ENCODE measurements at regions not wholly inside any gene's neighbourhood (a gene's known extent, or its start where the extent isn't known, plus 50 kb on each side); places are given as distances from the start of the nearest gene placed in this dataset.

DNA sequence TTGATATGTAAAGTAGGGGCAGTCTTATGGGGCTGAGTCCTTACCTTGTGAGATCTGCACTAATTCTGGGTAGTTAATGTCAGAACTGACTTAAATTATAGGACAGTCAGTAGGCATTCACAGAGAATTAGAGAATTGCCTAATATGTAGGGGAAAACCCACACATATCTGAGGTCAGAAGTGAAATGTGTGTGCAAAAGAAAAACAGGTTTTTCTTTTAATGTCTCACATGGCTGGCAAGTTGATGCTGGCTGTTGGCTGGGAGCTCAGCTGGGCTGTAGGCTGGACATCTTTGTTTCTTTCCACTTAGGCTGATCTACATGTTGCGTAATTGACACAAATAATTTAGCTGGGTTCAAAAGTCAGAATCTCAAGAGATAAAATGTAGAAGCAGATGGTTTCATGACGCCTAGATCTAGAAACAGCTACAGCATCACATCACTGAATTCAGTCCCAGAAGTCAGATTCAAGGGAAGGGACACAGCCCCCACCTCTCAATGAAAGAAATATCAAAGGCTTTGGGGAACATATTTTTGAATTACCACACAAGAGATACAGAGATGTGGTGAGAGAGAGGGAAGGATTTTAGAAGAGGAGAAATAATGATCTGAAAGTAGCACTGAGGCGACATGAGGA, 98.9 kb downstream of the TNFSF18 start:
- peak; percentile 33 for DNase-seq (ENCODE audit: low read depth, low spot score)

DNA sequence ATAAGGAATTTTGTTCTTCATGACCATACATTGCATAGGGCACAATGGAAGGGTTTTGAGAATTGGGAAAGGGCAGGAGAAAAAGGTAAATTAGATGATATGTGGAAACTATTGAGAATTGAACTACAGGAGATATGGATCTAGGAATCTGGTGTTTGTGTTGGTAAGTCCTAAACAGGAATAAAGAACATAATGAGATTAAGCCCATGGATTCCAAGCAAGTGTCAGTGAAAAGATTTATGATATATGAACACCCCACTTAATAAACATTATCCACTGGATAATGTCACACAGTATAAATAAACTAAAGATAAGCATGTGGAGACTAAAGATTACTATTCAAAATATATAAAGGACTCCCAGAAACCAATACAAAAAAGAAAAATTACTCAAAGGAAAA, 98.2 kb downstream of the TNFSF18 start:
- DNase-seq (ENCODE audit: low read depth, low spot score): no peak

GRCh38 chr1:172954476-172955150, 96.1 kb downstream of the TNFSF18 start:
- no peak for DNase-seq (ENCODE audit: low read depth, low spot score)

DNA sequence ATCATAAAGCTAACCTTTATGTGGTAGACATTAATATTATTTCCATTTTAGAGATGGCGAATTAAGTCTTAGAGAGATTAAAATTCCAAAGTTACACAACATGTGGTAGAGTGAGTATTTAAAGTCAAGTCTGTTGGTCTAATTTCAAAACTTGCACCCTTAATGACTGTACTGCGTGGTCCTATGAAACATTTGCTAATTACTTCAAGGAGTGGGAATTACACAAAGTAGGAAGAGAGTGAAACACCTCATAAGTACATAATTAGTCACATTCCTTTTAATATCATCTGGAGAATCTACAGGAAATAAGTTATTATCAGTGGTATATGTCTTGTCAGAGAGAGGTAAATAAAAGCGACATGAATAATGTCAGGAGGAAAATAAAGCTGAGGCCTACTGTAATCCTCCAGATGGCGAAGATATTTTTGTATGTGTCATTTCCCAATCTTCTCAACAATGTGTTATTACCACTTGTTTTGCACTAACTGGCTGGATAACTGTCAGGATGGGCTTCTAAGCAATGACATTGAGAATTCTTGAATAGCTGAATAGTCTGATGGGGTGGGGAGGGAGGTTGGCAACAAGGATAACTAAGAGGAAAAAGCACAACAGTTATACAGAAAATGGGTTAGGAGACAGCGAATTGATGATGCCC, 95.5 kb downstream of the TNFSF18 start:
- peak; percentile 44 for DNase-seq (ENCODE audit: low read depth, low spot score)

- no peak for DNase-seq (ENCODE audit: low read depth, low spot score)
These were observed 93.9 kb downstream of the TNFSF18 start for GRCh38 chr1:172956871-172957270.

DNA sequence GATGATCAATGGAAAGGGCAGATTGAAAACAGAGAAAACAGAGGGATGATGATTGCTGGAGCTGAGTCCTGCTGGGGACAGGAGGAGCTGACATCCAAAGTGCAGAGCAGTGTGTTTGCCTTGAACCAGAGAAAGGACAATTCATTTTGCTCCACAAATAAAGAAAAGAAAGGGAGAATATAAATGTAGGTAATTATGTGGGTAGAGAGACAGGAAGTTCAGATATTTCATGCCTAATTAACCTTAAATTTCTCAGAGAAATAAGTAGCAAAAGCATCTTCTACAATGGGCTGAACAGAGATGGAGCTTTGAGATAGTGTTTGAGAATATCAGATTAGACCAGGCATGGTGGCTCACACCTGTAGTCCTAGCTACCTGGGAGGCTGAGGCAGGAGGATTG, 93.2 kb downstream of the TNFSF18 start:
- DNase-seq (ENCODE audit: low read depth, low spot score): no peak

DNA sequence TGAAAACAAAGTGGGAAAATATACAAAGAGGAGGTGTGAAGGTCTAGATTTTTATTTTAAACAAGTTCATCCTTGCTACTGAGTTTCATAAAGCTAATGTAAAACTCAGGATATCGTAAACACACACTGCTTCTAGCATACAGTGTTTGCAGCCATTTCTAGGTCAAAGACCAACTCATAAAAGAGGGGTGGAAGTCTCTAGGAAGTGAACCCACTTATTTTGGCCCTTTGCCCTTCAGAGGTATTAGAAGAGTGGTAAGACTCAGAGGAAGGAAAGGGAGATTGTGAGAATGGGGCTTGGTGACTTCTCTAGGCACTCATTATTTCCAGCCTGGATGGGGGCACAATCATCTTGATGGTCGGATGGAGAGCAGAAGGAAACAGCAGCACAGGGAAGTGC, 91.2 kb downstream of the TNFSF18 start:
- DNase-seq (ENCODE audit: low read depth, low spot score): no peak

DNA sequence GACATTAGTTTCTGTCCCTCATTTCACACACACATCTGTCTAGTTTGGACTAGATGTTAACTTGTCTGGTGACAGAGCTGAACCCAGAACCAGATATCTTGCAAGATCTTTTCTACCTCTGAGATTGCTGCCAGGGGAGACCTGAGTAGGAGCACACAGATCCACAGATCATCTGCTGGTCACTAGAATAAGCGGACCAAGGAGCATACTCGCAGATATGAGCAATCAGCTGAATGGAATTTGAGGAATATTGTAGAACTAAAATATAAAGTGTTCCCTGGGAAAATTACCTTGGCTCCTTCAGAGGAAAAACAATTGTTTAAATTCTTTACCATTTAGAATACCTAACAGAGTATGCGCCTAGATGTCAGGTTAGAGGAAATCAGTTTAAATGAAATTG, 90.7 kb downstream of the TNFSF18 start:
- peak; percentile 45 for DNase-seq (ENCODE audit: low read depth, low spot score)

GRCh38 chr1:172960454-172961208, 90.1 kb downstream of the TNFSF18 start:
- peak; percentile 78 for DNase-seq (ENCODE audit: low read depth, low spot score)

DNA sequence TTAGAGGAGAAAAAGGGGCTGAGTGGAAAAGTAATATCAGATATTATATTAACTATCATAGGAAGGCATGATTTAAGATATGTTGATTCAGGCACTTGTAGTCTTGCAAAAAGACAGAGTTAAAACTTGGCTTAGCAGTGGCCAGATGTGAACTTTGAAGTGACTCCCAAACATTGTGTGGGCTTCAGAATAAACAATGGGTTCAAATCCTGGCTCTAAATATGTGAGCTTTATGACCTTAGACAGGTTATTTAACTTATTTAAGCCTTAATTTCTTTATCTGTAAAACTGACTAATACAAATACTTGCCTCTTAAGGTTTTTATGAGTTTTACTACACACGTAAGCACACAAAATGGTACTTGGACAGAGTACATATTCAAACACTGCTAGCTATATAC, 85.9 kb downstream of the TNFSF18 start:
- DNase-seq (ENCODE audit: low read depth, low spot score): no peak

GRCh38 chr1:172966844-172967540, 83.7 kb downstream of the TNFSF18 start:
- DNase-seq (ENCODE audit: low read depth, low spot score): no peak

- no peak for DNase-seq (ENCODE audit: low read depth, low spot score)
These were observed 82.8 kb downstream of the TNFSF18 start for GRCh38 chr1:172967936-172968335.

DNA sequence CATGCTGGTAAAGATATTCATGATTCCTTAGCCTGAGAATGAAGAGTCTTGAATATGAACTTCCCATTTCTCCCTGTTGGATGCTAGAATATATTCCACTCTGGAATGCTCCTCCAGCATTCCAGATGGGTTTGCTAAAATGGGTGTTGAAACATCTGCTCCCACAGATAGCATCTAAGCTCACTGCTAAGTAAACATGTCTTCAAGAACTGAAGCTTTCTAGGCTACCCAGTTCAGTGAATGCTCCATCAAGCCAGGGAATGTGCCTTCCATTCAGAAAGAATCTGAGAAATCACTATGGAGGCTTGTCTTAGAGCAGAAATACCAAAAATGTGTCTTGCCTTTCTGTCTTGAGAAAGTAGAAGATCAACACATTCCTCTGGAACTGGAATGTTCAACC, 81.1 kb downstream of the TNFSF18 start:
- peak; percentile 55 for DNase-seq (ENCODE audit: low read depth, low spot score)

DNA sequence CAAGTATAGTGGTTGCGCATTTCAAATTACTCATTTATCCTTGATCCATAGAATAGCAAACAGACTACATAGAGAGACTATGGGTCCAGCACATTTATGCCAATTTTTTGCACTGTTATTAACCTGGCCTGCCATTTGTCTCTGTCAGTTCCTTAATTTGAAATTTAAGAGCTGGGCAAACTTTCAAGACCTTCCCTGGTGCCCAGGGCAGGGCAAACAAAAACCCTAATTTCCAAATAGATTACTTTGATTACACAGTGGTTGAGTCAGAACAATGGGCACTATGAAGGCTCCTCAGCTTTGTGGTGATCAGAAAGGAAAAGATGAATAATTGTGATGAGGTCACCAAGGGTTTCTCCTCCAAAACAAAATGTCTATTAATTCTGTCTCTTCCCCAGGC, 80.6 kb downstream of the TNFSF18 start:
- peak; percentile 58 for DNase-seq (ENCODE audit: low read depth, low spot score)

DNA sequence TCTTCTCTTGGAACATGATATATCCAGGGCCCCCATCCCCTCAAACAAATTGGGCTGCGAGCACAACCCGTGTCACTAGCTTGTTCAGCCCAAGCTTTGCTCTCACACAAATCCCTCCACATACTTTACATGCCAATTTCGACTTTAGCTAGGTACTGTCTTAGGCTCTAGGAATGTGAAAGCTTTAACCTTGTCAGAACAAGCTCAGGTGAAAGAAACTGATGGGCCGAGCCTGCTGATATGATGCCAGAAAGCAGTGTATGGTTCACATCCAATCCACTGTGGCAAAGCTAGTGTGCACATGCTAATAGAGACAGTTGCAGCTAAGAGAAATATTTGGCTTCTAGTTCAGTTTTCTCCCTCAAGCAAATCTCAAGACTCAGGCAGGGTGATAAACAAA, 79.5 kb downstream of the TNFSF18 start:
- DNase-seq (ENCODE audit: low read depth, low spot score): peak; percentile 38

GRCh38 chr1:172972258-172972657, 78.5 kb downstream of the TNFSF18 start:
- DNase-seq (ENCODE audit: low read depth, low spot score): no peak

GRCh38 chr1:172973424-172973823, 77.3 kb downstream of the TNFSF18 start:
- DNase-seq (ENCODE audit: low read depth, low spot score): peak; percentile 87

DNA sequence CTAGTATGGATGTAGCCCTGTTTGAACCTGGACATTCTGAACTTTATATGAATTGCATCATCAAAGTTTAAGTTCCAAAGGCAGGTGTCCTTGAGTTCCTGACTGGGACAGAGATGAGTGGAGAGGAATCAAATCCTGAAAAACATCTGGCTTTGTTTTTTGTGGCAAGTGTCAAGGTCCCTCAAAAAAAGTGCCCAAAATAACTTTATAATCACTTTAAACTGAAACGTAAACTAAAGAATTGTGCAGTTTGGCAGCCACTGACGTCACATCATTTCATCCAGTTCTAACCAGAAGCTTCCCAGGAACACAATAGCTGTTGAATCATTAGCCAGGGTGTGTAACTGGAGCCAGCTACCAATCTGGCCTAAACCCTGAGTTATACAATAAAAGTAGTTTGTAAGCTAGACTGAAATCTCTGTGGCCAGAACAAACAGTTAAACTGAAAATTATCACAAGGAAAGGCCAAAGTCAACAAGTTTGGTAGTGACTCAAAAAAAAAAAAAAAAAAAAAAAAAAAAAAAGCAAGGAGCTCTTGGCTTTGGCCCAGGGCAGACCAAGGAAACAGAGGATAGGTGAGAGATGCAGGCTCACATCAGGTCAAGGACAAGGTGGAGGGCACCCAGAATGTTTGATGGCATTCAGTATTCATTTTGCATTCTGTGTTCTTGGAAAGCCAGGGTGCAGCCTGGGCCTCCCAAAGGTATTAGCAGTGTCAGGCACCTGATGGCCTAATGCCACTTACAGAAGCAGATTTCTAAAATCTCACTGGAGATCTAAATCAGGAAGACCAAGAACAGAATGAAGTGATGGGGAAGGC, 74.3 kb downstream of the TNFSF18 start:
- DNase-seq (ENCODE audit: low read depth, low spot score): peak; percentile 93

DNA sequence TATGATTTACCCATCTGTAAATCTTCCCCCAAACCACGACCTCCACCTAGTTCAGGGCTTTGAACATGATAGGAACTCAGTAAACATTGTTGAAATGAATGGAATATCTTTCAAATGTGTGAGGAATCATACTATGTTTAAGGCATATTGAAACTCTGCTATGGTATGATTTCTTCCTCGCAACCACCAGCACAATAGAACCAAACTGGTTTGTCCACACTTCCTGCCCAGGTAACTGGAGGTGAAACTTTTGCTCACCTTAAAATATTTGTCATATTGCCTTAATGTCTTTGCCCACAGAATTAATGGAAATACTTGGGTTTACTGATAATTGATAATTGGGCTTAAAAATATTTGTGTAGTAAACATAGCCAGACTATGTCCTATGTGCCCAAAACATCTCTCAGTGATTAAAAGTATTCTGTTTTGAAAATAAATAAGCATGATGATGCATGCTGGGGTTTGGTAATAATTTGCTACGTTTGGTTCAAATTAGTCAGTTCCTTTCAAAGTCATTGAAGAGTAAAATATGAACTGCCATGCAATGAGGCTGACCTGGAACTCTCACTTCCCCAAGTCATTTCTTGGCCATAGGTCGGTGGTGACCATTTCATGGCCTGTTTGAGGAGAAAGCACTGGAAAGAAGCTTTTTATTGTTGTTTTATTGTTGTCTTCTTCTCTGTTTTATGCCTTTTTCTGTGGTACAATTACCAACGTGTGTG, 73.3 kb downstream of the TNFSF18 start:
- no peak for DNase-seq (ENCODE audit: low read depth, low spot score)

GRCh38 chr1:172978595-172978994, 72.1 kb downstream of the TNFSF18 start:
- DNase-seq (ENCODE audit: low read depth, low spot score): no peak

All from astrocyte of the hippocampus (primary cell).